Large intestine (tissue), 3 donors: ENCODE measurements at regions not wholly inside any gene's neighbourhood (a gene's known extent, or its start where the extent isn't known, plus 50 kb on each side); places are given as distances from the start of the nearest gene placed in this dataset.

Source experiments
- DNase-seq, 2 donors: peaks; one replicate each; pipeline versions ENCODE4 v3.0.0 to v3.0.0-alpha.2; 2013
- H3K27ac ChIP-seq: one replicate; pipeline ENCODE4 v1.5.1; 2013; ENCODE audit warnings: low read length
- H3K27me3 ChIP-seq: 2 replicates; pipeline ENCODE4 v1.6.1; 2013; ENCODE audit warnings: low read length; ENCODE audit not compliant: control insufficient read depth, insufficient read depth
- H3K36me3 ChIP-seq: 2 replicates; pipeline ENCODE4 v1.6.1; 2013; ENCODE audit warnings: low read length; ENCODE audit not compliant: control insufficient read depth, insufficient read depth
- H3K4me1 ChIP-seq: one replicate; pipeline ENCODE4 v1.6.1; 2013; ENCODE audit warnings: low read length; ENCODE audit not compliant: control insufficient read depth, insufficient read depth
- H3K4me3 ChIP-seq: one replicate; pipeline ENCODE4 v1.5.1; 2013; ENCODE audit warnings: low read length
- H3K9me3 ChIP-seq: one replicate; pipeline ENCODE4 v1.6.1; 2013; ENCODE audit warnings: mild to moderate bottlenecking, low read depth, low read length, moderate library complexity; ENCODE audit not compliant: control insufficient read depth
- whole genome bisulfite sequencing: methylation state at CpG from one replicate; pipeline ENCODE4 v1.1.5; 2013; ENCODE audit warnings: low lambda C conversion rate; ENCODE audit not compliant: insufficient coverage; 5-methylcytosine and 5-hydroxymethylcytosine counted together

DNA sequence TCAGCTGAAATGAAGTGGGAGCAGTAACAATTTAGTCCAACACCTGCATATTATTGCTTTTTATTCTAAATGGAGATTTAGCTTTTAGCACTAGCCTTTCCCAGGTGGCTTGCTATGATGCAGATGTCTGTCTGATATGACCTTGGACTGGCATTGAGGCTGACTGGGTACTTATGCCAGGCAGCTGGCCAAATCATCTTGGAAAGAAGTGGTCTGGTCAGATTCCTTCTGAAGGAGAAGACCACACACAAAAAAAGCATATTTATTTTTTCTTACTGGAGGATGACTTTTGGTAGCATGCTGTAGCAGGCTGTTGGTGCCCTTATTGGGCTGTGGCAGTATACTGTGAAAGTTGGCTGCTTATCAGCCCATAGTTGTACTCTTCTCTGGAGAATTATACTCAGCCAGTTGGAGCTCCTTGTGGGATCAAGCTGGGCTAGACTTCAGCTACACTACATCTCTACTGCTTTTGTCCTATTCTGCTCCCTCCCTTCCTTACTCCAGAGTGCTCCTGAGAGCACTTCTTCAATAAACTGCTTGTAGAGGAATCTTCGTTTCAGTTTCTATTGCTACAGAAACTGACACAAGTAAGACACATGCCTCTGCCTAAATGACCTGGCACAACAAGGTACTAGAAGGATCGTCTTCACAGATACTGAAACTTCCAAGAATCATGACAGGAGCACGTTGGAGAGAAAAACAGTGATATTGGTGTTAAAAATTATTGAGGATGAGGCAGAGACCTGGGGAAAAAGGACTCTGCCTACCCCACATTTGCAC is 196.8 kb upstream of the RPS6KA3 start:
- no peaks in the 10 kb centered on the region for H3K9me3 ChIP-seq
- no peaks in the 10 kb centered on the region for H3K27me3 ChIP-seq
- WGBS, result no CpG with 5 or more reads among the region's 3 CpGs
- H3K27ac ChIP-seq, result no peak overlapping the region
- no peak overlapping the region for H3K4me3 ChIP-seq
- no peaks in the 10 kb centered on the region for H3K36me3 ChIP-seq
- H3K4me1 ChIP-seq, result no peaks in the 10 kb centered on the region
- no peak for DNase-seq

- WGBS, result no CpG with 5 or more reads among the region's 3 CpGs
Observed at GRCh38 chrX:20461576-20461975, 194.9 kb upstream of the RPS6KA3 start.

GRCh38 chrX:20461002-20461401 is 194.3 kb upstream of the RPS6KA3 start:
- no peaks in the 10 kb centered on the region for H3K36me3 ChIP-seq
- no peaks in the 10 kb centered on the region for H3K9me3 ChIP-seq
- H3K27me3 ChIP-seq, result no peaks in the 10 kb centered on the region
- no peaks in the 10 kb centered on the region for H3K4me1 ChIP-seq
- no peak overlapping the region for H3K27ac ChIP-seq
- WGBS, result no CpG with 5 or more reads among the region's 1 CpG
- no peak for DNase-seq
- H3K4me3 ChIP-seq, result no peak overlapping the region

More at GRCh38 chrX:20461576-20461975, 194.9 kb upstream of the RPS6KA3 start:
- no peaks in the 10 kb centered on the region for H3K4me1 ChIP-seq
- no peak for DNase-seq
- H3K4me3 ChIP-seq, result no peak overlapping the region
- no peaks in the 10 kb centered on the region for H3K27me3 ChIP-seq
- no peaks in the 10 kb centered on the region for H3K36me3 ChIP-seq
- no peak overlapping the region for H3K27ac ChIP-seq
- no peaks in the 10 kb centered on the region for H3K9me3 ChIP-seq

DNA sequence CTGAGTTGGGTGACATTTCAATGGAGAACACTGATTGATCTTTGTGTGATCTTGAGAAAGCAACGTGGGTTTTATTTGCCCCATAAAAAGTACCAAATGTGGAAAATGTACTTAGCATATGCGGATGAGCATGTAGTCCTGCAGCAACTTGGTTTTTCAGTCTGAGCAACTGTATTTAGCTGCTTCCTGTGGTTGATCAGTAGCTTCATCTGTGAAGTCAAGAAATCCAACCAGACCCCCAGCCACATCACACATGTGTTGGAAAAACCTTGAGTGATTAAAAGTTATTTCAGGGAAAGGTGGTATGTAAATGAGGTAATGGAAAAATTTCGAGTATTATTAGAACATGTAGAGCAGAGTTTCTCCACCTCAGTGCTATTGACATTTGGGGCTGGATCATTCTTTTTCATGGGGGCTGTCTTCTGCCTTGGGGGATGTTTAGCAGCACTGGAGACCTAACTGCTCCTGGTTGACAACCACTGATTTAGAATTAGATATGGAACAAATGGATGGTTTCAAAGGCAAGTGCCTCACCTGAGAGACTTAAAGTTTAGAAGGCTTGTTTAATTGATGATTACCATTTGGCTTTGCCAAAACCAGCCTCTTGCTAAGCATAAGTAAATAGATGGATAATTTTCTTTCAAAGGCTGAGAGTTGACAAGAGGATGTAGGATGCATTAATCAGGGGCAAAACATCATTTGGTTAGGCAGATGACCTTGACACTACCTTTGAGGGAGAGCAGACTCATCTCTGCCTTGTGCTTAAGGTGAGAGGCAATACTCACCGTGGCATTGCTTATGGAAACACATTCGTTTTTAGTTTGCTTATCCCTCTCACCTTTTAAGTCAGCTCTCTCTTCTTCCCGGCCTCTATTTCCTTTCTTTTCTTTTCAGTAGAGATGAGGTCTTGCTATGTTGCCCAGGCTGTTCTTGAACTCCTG is 193.0 kb upstream of the RPS6KA3 start:
- no peaks in the 10 kb centered on the region for H3K36me3 ChIP-seq
- WGBS, result 90% methylated on average over 2 of the region's 6 CpGs
- no peaks in the 10 kb centered on the region for H3K4me1 ChIP-seq
- H3K27ac ChIP-seq, result no peak overlapping the region
- H3K4me3 ChIP-seq, result no peak overlapping the region
- H3K9me3 ChIP-seq, result no peaks in the 10 kb centered on the region
- no peaks in the 10 kb centered on the region for H3K27me3 ChIP-seq
- DNase-seq, result no peak

- H3K27me3 ChIP-seq, result no peaks in the 10 kb centered on the region
- H3K27ac ChIP-seq, result no peak overlapping the region
- H3K36me3 ChIP-seq, result no peaks in the 10 kb centered on the region
- WGBS, result no CpG with 5 or more reads among the region's 1 CpG
- H3K4me1 ChIP-seq, result no peaks in the 10 kb centered on the region
- no peak overlapping the region for H3K4me3 ChIP-seq
- no peaks in the 10 kb centered on the region for H3K9me3 ChIP-seq
- no peak for DNase-seq
Observed at GRCh38 chrX:20456971-20457370, 190.3 kb upstream of the RPS6KA3 start.

DNA sequence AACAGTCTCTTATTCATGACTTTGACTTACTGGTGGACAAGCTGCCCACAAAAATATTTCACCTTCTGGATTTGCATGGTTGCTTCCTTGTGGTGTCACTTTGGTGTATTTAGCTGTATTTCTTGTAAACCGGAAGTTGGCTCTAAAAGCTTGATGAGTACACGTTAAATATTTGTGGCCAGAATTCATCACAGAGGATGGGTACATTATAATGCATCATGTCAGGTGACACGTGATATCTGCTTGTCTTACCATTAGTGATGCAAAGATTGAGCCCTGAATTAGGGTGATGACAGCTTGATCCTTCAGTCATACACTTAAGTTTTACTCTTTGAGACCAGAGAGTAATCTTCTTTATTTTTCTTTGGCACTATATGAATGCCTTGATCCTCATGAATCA is 188.3 kb upstream of the RPS6KA3 start:
- Histone ChIP-seq H3K4me1 (no peaks in the 10 kb centered on the region), H3K27me3 (no peaks in the 10 kb centered on the region), H3K36me3 (no peaks in the 10 kb centered on the region), H3K4me3 (no peak overlapping the region), H3K9me3 (no peaks in the 10 kb centered on the region), H3K27ac (no peak overlapping the region)
- no CpG with 5 or more reads among the region's 3 CpGs for WGBS
- no peak for DNase-seq

DNA sequence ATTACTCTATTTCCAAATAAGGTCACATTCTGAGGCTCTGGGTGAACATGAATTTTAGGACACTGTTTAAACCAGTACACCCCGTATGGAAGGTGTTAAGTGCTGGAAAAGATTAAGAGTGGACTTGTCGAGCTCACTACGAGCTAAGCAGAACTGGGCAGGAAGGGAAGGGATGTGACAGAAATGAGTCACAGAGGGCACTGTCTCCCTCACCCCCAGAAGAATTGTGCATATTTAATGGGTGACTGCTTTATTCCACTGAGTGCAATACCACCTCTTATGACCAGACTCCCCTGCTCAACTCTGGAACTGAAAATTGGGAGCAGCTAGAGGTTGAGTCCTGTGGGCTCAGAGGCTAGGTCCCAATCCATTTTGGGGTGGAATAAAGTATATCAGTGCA is 187.4 kb upstream of the RPS6KA3 start:
- H3K4me3 ChIP-seq, result no peak overlapping the region
- WGBS, result no CpG with 5 or more reads among the region's 3 CpGs
- H3K27me3 ChIP-seq, result no peaks in the 10 kb centered on the region
- no peaks in the 10 kb centered on the region for H3K9me3 ChIP-seq
- H3K36me3 ChIP-seq, result no peaks in the 10 kb centered on the region
- no peak for DNase-seq
- H3K4me1 ChIP-seq, result no peaks in the 10 kb centered on the region
- no peak overlapping the region for H3K27ac ChIP-seq

DNA sequence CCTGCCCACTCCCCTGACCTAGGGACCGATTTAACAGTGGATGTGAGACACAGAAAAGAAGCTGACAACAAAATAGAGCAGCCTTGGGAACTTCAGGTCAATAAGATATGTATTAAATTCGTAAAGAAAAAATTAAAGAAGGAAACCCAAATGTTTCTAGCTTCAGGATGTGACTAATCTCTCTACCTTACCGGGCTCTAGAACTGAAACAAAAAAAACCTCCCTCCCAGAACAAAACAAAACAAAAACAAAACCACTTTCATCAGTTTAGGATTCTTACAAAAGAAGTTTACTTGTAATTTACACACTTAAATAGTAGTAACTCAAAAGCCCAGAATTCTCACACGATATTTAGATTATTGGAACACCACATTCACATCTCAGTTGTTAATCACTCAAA is 185.8 kb upstream of the RPS6KA3 start:
- Histone ChIP-seq H3K27ac (no peak overlapping the region), H3K27me3 (no peaks in the 10 kb centered on the region)

DNA sequence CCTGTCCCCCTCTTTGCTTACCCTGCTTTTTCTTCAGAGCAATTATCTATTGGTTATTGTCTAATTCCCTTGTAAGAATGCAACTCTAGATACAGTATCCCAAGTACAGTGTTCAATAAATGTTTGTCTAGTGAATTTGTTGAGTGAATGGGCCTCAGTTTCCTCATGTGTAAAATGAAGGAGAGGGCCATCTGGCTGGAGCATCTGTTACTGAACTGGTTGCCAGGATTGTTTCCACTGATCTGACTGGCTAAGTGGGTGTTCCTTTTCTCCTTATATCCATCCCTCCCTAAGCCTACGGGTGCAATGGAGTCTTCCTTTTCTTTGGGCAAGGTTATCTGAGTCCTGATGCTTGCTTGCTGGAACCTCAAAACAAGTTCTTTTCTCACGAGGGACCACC is 185.2 kb upstream of the RPS6KA3 start:
- H3K27me3 ChIP-seq, result no peaks in the 10 kb centered on the region
- no peaks in the 10 kb centered on the region for H3K36me3 ChIP-seq
- no peak overlapping the region for H3K4me3 ChIP-seq
- no peaks in the 10 kb centered on the region for H3K4me1 ChIP-seq
- H3K9me3 ChIP-seq, result no peaks in the 10 kb centered on the region
- no peak overlapping the region for H3K27ac ChIP-seq
- no CpG with 5 or more reads among the region's 2 CpGs for WGBS
- DNase-seq, result no peak

More for the DNA sequence above, 185.8 kb upstream of the RPS6KA3 start:
- no peak overlapping the region for H3K4me3 ChIP-seq
- no CpG with 5 or more reads among the region's 4 CpGs for WGBS
- no peaks in the 10 kb centered on the region for H3K4me1 ChIP-seq
- H3K9me3 ChIP-seq, result no peaks in the 10 kb centered on the region
- no peaks in the 10 kb centered on the region for H3K36me3 ChIP-seq
- no peak for DNase-seq

- no peak overlapping the region for H3K27ac ChIP-seq
- H3K4me3 ChIP-seq, result no peak overlapping the region
- H3K9me3 ChIP-seq, result no peaks in the 10 kb centered on the region
- no peaks in the 10 kb centered on the region for H3K27me3 ChIP-seq
- no peak for DNase-seq
- WGBS, result no CpG with 5 or more reads among the region's 2 CpGs
- H3K36me3 ChIP-seq, result no peaks in the 10 kb centered on the region
- H3K4me1 ChIP-seq, result peaks cover 11% of the 10 kb centered on the region
Observed at GRCh38 chrX:20445109-20445508, 178.4 kb upstream of the RPS6KA3 start.
